GM19467 (cell line): ENCODE measurements at regions not wholly inside any gene's neighbourhood (a gene's known extent, or its start where the extent isn't known, plus 50 kb on each side); places are given as distances from the start of the nearest gene placed in this dataset.
"Not testable (repeated sequence)": the region's sequence is repeated elsewhere in the genome, so short reads cannot be mapped to it uniquely, and the experiment has no call there.

Source experiments
- ATAC-seq: cut with Tn5 transposase; IDR thresholded peaks from one replicate; pipeline ENCODE4 v1.9.1; 2021; ENCODE audit warnings: mild to moderate bottlenecking, moderate library complexity; ENCODE audit not compliant: unreplicated experiment

DNA sequence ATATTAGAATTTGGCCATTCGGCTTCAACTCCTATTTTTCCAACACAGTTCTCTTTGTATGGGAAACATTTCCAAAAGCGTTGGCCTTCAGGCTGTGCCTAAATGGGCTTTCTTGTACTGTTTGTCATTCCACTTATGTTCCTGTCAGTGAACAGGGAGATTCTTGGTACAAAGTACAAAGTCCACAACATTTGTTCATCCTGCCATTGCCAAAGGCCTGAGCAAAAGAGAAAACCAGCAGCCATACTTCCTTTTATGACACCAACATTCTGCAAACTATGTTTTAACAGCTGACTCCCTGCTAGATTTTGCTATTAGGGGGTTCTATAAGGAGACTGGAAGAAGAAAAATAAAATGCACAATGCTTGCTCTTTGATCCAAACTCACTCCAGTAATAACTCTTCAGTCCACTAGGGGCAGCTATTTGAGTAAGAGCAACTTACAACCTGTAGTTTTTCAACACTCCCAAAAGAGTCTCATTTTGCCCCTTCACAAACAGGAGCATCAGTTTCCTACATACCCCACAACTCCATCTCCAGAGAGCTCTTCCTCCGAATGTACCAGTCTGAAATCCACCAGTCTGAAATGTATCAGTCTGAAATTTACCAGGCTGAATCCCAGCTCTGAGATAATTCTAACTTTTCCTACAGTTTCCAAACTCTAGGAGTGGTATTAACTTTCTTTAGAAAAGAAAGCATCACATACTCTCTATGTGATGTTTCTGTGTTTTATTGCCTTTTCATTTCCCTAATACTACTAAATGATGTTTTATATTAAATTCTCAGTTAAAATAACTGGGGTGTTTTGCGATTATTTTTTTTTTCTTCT, 693.8 kb downstream of the DNAH5 start:
- ATAC-seq: no peak

DNA sequence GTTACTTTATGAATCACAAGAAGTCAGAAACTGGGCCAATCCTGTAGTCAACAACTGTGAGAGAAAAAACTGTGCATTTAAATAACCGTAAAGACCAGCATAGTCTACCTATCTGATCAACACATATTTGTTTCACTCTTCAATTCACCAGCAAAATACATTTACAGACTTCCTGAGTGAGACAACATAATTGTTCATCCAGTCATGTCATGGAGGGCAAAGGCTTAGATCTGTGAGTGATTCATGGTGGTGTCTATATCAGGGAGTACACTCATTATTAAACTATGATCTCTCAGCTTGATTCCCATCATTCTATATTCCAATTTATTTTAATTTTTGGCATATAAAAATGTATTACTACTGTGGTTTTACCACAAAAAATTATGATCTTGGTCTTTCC, 694.6 kb downstream of the DNAH5 start:
- no peak for ATAC-seq

DNA sequence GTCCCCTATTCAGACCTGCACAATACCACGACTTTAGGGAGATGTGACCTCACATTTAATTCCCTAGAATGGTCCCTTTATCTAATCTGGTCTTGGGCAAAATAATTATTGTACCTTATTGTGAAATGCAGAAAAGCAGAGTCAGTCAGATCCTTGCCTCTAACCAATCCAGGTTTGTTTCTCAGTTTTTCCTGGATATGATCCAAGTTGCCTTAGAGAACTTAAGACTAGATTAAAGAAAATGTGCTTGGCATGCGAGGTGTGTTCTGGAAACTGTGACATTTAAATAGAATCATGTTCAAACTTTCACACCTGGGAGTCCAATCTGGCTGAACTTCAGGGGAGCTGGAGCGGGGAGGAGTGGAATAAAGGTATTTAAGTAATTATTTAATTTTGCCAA, 696.2 kb downstream of the DNAH5 start:
- no peak for ATAC-seq

DNA sequence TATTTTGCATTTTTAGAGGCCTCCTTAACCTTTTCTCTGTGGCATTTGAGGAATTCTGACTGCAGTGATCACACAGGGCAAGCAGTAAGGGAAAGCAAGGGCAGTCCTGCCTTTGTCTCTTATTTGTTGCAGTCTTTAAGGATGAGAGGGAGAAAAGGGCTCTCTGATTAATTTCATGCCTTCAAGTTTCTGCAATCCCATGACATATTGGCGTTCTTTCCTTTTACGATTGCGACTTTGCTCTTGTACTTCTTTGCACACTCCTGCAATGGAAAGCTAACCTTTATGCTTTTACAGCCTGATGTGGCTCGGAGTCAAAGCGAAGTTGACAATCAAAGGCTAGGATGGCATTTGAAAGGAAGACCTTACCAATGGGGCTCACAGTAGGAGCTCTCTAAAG, 698.4 kb downstream of the DNAH5 start:
- no peak for ATAC-seq

DNA sequence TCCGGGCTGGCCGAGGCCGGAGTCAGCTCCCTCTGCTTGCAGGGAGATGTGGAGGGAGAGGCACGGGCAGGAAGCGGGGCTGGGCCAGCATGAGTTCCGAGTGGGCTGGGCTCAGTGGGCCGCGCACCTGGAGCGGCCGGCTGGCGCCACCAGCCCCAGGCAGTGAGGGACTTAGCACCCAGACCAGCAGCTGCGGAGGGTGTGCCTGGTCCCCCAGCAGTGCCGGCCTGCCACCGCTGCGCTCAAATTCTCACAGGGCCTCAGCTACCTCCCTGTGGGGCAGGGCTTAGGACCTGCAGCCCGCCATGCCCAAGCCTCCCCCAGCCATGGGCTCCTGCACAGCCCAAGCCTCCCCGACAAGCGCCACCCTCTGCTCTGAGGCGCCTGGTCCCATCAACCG, 700.3 kb downstream of the DNAH5 start:
- ATAC-seq: no peak

DNA sequence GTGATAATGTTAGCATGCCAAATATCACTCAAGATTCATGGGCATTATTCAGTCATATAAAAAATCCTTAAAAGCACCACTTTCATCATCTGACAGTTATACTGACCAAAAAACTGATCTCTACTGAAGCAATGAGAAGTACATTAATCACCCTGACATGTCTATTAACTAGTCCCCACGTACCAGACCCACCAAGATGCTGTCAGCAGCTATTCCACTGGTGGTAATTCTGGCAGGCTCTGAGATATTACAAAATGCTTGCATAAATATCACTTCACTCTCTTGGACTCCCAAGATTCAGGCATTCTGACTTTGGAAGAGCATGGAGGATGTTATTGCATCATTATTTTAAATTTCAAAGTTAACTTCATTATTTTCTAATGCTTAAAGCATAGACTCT, 717.0 kb downstream of the DNAH5 start:
- ATAC-seq: no peak

DNA sequence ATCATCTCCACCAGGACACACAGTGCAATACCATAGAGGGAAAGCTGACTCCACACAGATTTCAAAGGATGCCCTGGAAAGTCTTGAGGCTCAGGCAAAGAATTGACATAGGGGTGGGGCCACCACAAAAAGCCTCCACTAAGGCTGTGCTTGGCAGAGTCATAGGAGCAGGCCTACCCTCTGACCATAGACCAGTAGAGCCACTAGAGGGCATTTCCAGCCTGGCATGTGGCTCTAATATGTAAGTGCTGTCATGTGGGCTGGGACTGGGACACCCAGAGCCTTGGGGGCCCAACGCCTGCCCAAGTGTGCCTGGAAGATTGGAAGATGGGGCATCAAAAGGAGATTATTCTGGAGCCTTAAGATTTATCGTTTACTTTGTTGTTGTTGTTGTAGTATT, 726.0 kb downstream of the DNAH5 start:
- no peak for ATAC-seq

DNA sequence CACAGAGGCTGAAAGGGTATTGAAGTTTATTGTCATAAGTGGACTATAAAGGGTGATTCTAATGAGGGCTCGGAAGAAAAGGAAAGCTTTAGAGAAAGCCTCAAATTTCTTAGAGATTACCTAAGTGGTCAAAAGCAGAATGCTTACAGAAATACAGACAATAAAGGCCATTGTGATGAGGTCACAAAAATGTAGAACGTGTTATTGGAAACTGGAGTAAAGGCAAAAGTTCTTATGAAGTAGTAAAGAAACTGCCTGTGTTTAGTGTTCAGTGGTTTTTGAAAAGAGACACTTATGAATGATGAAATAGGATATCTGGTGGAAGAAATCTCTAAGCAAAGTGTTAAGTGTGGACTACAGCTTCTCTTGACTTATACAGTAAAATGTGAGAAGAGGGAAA, 726.9 kb downstream of the DNAH5 start:
- ATAC-seq: no peak

DNA sequence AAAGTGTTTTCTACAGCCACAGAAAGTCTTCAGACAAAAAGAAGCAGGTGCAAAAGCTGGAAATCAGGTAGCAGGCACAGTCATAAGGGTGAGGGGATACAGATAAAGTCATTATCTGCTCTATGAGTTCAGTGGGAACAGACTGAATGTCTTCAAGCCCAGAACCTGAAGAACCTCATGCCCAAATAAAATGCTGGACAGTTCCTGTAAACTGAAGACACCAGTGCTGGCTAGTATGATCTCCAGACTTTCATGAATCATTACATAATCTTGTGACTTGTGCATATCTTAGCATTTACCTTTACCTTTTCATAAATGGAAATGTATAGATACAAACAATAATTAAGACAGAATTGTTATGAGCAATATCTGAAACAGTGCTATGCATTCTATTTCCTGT, 728.7 kb downstream of the DNAH5 start:
- ATAC-seq: no peak

DNA sequence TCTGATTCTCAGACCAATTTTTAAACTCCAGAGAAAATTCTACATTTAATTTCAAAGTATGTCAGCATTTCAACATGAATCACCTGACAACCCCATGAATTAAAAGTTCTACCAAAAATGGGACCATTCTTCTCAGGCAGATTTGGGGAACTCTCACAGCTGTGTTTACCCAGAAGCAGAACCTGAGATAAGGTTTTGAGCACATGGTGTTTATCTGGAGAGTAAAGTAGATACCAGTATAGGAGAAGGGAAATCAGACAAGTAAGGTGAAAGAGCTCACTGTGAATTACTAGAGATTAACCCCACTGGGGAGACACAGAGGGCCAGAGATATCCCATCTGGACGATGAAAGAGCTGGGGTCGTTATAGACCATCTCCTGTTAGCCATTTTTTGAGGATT, 729.1 kb downstream of the DNAH5 start:
- no peak for ATAC-seq

DNA sequence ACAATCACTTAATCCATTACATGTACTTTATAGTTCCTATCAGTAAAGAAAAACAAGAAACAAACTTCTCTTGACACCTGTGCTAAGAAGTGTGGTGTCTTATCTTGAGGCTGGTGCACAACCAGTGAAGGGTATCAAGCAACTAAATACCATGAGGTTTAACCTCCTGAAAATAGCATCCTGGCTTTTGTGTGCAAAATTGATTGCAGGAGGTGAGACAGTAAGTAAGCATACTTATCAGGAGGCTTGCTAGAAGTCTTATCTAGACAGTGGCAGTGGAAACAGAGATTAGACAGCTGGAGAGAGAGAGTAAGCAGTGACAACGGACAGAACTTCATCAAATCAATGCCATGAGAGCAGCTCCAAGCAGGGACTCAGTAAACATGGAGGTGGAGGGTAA, 730.3 kb downstream of the DNAH5 start:
- ATAC-seq: no peak

DNA sequence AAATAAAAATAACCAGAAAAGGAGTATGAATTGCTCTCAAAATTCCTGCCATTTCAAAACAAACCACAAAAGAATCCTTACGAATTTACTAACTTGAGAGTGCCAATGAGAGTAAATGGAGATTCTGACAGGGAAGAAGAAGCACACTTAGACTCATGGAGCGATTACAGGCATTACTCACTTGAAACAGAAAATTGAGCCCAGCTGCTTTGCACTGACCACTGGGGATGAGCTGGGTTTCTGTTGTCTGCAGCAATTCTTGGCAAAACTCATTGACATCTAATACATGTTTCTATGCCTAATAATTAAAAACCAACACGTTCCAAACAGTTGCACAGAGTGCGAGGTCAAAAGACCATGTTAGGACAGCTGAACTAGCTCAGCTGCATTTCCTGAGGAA, 731.6 kb downstream of the DNAH5 start:
- ATAC-seq: no peak

DNA sequence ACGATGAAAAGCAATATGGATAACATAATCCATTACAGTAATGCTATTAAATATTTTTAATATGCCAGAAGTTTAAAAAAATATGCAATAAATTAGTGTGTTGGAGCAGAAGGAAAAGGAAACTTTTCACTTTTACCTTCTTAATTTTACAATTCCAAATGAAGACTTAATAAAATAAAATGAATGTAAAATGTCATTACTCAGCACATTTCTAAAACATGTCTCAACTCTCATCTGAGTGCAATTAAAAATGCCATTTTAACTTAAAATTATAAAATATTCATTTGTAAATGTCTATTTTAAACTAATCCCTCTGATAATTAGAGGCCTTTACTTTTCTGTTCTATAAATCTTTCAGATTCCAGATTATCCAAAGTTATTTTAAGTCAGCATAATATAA, 733.4 kb downstream of the DNAH5 start:
- no peak for ATAC-seq

DNA sequence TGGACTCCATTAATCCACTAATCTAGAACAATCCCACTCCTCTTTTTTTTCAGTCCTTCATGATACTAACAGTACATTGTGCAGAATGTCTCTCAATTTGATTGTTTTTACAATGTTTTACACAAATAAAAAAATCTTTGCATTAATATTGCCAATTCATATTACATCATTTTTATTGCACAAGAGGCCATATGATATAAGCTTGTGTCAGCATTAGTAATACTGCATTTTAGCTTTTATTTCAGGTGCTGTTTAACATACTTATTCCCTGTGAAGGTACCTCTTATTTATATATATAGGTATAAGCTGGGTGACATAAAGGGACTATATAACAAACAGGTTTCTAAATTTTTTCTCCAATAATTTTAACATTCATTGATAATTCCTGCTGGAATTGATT, 737.4 kb downstream of the DNAH5 start:
- ATAC-seq: no peak

DNA sequence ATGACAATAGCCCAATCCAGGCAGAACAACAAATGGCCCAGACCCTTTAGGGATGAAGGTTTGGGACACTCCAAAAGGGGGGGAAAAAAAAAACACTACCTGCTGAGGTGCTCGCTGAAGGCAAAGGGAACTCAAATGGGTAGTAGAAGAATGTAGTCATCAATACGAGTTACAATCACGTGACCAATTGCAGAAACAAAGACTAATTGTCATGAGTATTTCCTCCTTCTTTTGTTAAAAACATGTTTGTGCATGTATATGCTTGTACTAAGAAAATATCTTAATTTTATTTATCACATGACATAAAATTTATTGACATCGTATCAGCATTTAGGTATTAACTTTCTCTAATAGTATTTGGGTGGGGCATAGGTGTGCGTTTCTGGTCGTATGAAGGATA, 743.5 kb downstream of the DNAH5 start:
- ATAC-seq: no peak

DNA sequence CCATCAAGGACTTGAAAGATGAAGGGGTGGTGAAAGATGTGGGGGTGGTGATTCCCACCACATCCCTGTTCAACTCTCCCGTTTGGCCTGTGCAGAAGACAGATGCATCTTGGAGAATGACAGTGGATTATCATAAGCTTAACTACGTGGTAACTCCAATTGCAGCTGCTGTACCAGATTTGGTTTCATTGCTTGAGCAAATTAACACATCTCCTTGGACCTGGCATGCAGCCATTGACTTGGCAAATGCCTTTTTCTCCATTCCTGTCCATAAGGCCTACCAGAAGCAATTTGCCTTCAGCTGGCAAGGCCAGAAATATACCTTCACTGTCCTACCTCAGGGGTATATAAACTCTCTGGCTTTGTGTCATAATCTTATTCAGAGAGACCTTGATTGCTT, 746.3 kb downstream of the DNAH5 start:
- not testable (repeated sequence) for ATAC-seq

DNA sequence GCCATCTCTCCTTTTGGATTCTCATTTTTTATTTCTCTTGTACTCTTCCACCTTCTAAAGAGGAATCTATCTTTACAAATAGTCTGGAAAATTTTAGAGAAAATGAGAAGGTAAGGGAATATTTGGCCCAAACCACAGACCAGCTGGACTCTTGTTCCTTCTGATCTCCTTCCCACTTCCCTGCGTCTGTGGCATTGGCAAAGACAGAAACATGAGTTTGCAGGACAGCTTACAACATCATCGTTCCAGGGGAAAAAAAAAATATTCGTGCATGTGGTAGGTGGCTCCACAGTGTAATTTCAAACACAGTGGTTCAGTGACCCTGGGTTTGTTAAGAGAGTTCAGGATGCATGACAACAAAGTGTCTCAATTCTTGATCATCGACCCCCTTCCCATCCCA, 755.0 kb downstream of the DNAH5 start:
- ATAC-seq: no peak

DNA sequence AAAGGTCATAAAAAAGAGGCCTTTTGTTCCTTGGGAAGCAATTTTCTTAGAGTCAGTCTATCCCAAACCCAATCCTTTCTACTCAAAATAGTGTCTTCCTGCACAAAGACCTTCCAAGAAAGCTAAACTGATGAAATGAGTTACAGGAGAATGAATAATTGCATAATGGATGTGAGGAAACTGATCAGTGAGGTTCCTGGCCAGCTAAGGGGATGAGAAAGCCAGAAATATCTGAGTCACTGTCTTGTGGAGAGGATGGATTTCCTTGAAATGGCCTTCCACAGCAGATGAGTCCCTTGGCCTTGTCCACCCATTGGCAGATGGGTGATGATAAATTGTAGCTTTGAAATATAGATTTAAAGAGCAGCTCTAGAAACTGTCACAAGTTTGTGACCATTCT, 756.1 kb downstream of the DNAH5 start:
- no peak for ATAC-seq

DNA sequence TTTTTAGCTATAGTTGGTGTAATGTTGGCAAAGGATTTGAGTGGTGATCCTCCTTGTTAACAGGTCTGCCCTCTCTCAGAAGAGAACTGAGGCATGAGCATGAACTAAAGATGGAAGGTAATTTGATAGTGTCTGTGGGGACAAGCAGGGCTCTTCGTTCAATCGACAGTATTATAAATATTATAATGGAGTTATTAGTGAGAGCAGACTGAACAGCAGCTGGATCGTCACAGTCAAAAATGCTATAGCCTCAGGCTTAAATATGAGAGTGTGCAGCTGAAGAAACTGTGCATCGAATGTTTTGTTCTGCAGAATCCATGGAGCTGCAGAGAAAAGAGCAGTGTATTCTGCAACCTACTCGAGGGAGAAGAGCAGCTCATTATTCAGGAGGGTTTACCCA, 757.3 kb downstream of the DNAH5 start:
- no peak for ATAC-seq

DNA sequence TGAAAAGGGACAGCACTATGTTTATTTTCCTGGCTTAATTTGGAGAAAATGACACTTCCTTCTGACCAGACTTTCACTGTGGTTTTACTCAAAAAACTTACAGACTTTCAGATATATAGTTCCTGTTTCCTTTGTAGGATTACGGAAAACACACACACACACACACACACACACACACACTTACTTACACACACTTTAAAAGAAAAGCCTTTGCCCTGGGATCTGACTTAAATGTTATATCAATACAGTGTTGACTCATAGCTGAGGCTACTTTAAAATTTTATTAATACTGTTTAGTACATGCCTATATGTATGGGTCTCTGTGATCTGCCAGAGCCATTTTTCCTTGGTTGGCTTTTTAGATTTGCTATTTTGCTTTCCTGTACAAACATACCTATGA, 758.3 kb downstream of the DNAH5 start:
- ATAC-seq: no peak

DNA sequence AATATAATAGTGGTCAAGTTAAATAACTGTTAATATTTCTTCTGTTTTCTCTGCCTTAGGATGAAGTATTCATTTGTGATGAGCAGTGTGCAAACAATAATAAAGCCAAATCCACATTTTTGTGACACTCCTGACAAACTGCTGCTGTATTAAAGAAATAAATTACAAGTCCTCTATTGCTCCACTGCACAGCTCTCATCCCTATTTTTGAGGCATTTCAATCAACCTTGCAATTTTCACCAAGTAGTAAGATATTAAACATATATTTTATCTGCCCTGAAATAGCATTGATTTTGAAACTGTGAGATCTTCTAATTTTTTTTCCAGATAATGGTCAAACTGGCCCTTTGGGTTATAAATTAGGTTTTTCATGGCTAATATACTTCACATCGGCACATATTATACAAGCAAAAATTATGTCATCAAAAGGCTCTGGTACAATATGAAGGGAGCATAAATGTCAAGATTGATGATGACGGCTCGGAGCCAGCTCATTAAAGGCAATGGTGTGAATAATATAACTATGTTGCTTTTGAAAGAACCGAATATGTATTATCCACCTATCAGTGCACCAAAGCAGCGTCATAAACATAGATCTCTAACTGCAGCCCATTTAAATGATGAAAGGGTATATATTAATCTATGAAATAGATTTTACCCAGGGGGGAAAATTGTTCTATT, 764.9 kb downstream of the DNAH5 start:
- ATAC-seq: no peak

DNA sequence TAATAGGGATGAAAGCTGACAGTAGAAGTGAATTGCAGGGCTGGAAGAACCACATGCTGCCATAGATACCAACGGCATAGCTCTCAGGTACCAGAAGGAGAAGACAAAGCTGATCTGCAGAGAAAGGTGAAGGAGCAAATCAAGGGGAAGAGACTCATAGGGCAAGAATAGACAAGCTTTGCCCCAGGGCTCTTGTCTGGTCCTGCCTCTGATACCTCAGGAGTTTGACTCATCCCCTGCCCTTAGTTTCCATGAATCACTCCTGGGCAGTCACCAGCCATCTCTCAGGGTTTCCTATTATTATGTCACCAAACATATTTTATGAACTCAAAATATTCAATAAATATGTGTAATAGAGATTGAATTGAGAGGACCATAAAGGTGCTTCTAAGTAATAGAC, 800.9 kb downstream of the DNAH5 start:
- no peak for ATAC-seq

DNA sequence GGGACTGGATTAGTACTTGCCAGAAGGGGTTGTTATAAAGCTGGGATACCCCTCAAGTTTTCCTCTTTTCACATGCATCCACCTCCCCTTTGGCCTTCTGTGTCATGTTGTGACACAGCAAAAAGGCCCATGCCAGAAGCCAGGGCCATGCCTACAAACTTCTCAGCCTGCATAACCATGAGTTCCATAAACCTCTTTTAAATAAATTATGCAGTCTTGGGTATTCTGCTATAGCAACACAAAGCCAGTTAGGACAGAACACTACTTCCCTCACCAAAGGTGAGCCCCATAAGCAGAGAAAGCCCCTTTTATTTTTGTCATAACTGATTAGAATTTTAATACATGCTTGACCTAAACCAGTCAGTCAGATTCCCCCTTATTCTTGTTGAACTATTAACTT, 801.3 kb downstream of the DNAH5 start:
- no peak for ATAC-seq
